ENCODE measurements at regions not wholly inside any gene's neighbourhood (a gene's known extent, or its start where the extent isn't known, plus 50 kb on each side); places are given as distances from the start of the nearest gene placed in this dataset.

- Histone ChIP-seq H3K27me3 (no peaks in the 10 kb centered on the region), H3K4me1 (no peaks in the 10 kb centered on the region), H3K9me3 (no peaks in the 10 kb centered on the region), H3K4me3 (no peak overlapping the region), H3K27ac (no peak overlapping the region), H3K36me3 (no peaks in the 10 kb centered on the region)
- 87% methylated on average over 5 of the region's 5 CpGs; no CpG with 5 or more reads in 1 of the 2 donors for WGBS, 2 donors (ENCODE audit: low coverage in 1 of 2)
- DNase-seq = no peak
- intact Hi-C loops (cut with DNase I; ENCODE audit: low total_unique reads) (no loop called here), in situ Hi-C loops (cut with MboI; ENCODE audit: low pct_ligation_motif_present in 1 of 4, low pct_unique_long_range_greater_than_20kb in 1 of 4, low sequenced_read_pairs in 3 of 4) (no loop called here)
- TF ChIP-seq POLR2AphosphoS5 (IDR thresholded peaks at IDR 0.05) = no peak
- TF ChIP-seq POLR2A (IDR thresholded peaks at IDR 0.05) = no peak
- no peak for TF ChIP-seq CTCF (IDR thresholded peaks at IDR 0.05)
These were observed 186.4 kb upstream of the PUDP start for GRCh38 chrX:7334253-7334935.

- intact Hi-C loops (cut with DNase I; ENCODE audit: low total_unique reads) = no loop called here
- in situ Hi-C loops (cut with MboI; ENCODE audit: low pct_ligation_motif_present in 1 of 4, low pct_unique_long_range_greater_than_20kb in 1 of 4, low sequenced_read_pairs in 3 of 4) = no loop called here
- Histone ChIP-seq H3K9me3 (no peaks in the 10 kb centered on the region), H3K4me1 (no peaks in the 10 kb centered on the region), H3K27me3 (no peaks in the 10 kb centered on the region), H3K27ac (no peak overlapping the region), H3K4me3 (no peak overlapping the region), H3K36me3 (no peaks in the 10 kb centered on the region)
- 81 to 85% methylated on average over 6 to 11 of the region's 11 CpGs for WGBS, 2 donors (ENCODE audit: low coverage in 1 of 2)
- DNase-seq = no peak
- TF ChIP-seq CTCF (IDR thresholded peaks at IDR 0.05) (no peak), POLR2AphosphoS5 (IDR thresholded peaks at IDR 0.05) (no peak), POLR2A (IDR thresholded peaks at IDR 0.05) (no peak), EP300 (IDR thresholded peaks at IDR 0.05; ENCODE audit: low read depth) (no peak)
These were observed 183.2 kb upstream of the PUDP start for GRCh38 chrX:7330971-7331746.

GRCh38 chrX:7330556-7330955 lies 182.6 kb upstream of the PUDP start:
- no peak for DNase-seq
- in situ Hi-C loops (cut with MboI; ENCODE audit: low pct_ligation_motif_present in 1 of 4, low pct_unique_long_range_greater_than_20kb in 1 of 4, low sequenced_read_pairs in 3 of 4) (no loop called here), intact Hi-C loops (cut with DNase I; ENCODE audit: low total_unique reads) (no loop called here)
- H3K36me3 ChIP-seq = no peaks in the 10 kb centered on the region
- no peak for TF ChIP-seq CTCF (IDR thresholded peaks at IDR 0.05)
- TF ChIP-seq EP300 (IDR thresholded peaks at IDR 0.05; ENCODE audit: low read depth) = no peak
- no peak for TF ChIP-seq POLR2A (IDR thresholded peaks at IDR 0.05)
- no peak for TF ChIP-seq POLR2AphosphoS5 (IDR thresholded peaks at IDR 0.05)
- H3K27ac ChIP-seq = no peak overlapping the region
- H3K4me3 ChIP-seq = no peak overlapping the region
- no peaks in the 10 kb centered on the region for H3K27me3 ChIP-seq
- no peaks in the 10 kb centered on the region for H3K4me1 ChIP-seq
- no peaks in the 10 kb centered on the region for H3K9me3 ChIP-seq

- Histone ChIP-seq H3K36me3 (no peaks in the 10 kb centered on the region), H3K4me3 (no peak overlapping the region), H3K4me1 (no peaks in the 10 kb centered on the region), H3K27ac (no peak overlapping the region), H3K27me3 (no peaks in the 10 kb centered on the region), H3K9me3 (no peaks in the 10 kb centered on the region)
- intact Hi-C loops (cut with DNase I; ENCODE audit: low total_unique reads) = no loop called here
- in situ Hi-C loops (cut with MboI; ENCODE audit: low pct_ligation_motif_present in 1 of 4, low pct_unique_long_range_greater_than_20kb in 1 of 4, low sequenced_read_pairs in 3 of 4) = no loop called here
- 91% methylated on average over 2 of the region's 2 CpGs; no CpG with 5 or more reads in 1 of the 2 donors for WGBS, 2 donors (ENCODE audit: low coverage in 1 of 2)
- TF ChIP-seq POLR2A (IDR thresholded peaks at IDR 0.05) = no peak
- no peak for TF ChIP-seq EP300 (IDR thresholded peaks at IDR 0.05; ENCODE audit: low read depth)
- DNase-seq = no peak
These were observed 170.7 kb upstream of the PUDP start for GRCh38 chrX:7318661-7319060.
